HuH-7 (cell line): ENCODE measurements at regions not wholly inside any gene's neighbourhood (a gene's known extent, or its start where the extent isn't known, plus 50 kb on each side); places are given as distances from the start of the nearest gene placed in this dataset.

ENCODE experiments used
- DNase-seq: peaks from one replicate; pipeline ENCODE4 v3.0.0; 2011; ENCODE audit warnings: low spot score

GRCh38 chr7:17689361-17689902, 250.9 kb downstream of the SNX13 start:
- no peak for DNase-seq

GRCh38 chr7:17690030-17690429, 250.3 kb downstream of the SNX13 start:
- DNase-seq, result no peak

GRCh38 chr7:17696422-17696821, 243.9 kb downstream of the SNX13 start:
- peak; percentile 67 for DNase-seq

- no peak for DNase-seq
Observed at GRCh38 chr7:17697128-17697881, 243.0 kb downstream of the SNX13 start.

GRCh38 chr7:17699696-17700095, 240.6 kb downstream of the SNX13 start:
- no peak for DNase-seq

GRCh38 chr7:17700138-17700537, 240.2 kb downstream of the SNX13 start:
- DNase-seq, result no peak

GRCh38 chr7:17706275-17706674, 234.0 kb downstream of the SNX13 start:
- DNase-seq, result no peak

- DNase-seq, result peak; percentile 48
Observed at GRCh38 chr7:17706734-17707133, 233.6 kb downstream of the SNX13 start.

- peak; percentile 26 for DNase-seq
Observed at GRCh38 chr7:17709127-17709526, 231.2 kb downstream of the SNX13 start.

- DNase-seq, result no peak
Observed at GRCh38 chr7:17709599-17709998, 230.7 kb downstream of the SNX13 start.

- DNase-seq, result no peak
Observed at GRCh38 chr7:17710312-17710711, 230.0 kb downstream of the SNX13 start.

GRCh38 chr7:17713584-17713983, 226.7 kb downstream of the SNX13 start:
- DNase-seq, result no peak

GRCh38 chr7:17716816-17717215, 223.5 kb downstream of the SNX13 start:
- DNase-seq, result no peak

- DNase-seq, result no peak
Observed at GRCh38 chr7:17719998-17720397, 220.3 kb downstream of the SNX13 start.

- DNase-seq, result no peak
Observed at GRCh38 chr7:17721736-17722285, 218.5 kb downstream of the SNX13 start.

GRCh38 chr7:17722798-17723197, 217.5 kb downstream of the SNX13 start:
- no peak for DNase-seq

GRCh38 chr7:17725821-17726220, 214.5 kb downstream of the SNX13 start:
- DNase-seq, result no peak

- no peak for DNase-seq
Observed at GRCh38 chr7:17732083-17732482, 208.2 kb downstream of the SNX13 start.
